ENCODE measurements at regions not wholly inside any gene's neighbourhood (a gene's known extent, or its start where the extent isn't known, plus 50 kb on each side); places are given as distances from the start of the nearest gene placed in this dataset.

GRCh38 chr7:81420526-81421226 is 349.2 kb downstream of the HGF start:
- H3K9me3 ChIP-seq (ENCODE audit: low read length), result no peaks in the 10 kb centered on the region
- H3K4me1 ChIP-seq (ENCODE audit: insufficient read depth, low read length), result no peaks in the 10 kb centered on the region
- H3K36me3 ChIP-seq (replicated peaks in 1 of 2; ENCODE audit: control insufficient read depth in 1 of 2, insufficient read depth in 2 of 2, low read length in 2 of 2), result no peaks in the 10 kb centered on the region
- H3K27me3 ChIP-seq (ENCODE audit: control insufficient read depth in 1 of 2, insufficient read depth in 2 of 2, low read length in 2 of 2), result no peaks in the 10 kb centered on the region
- FAIRE-seq, result no peak
- H3K9ac ChIP-seq (ENCODE audit: insufficient read depth, low read depth, low read length), result no peak overlapping the region
- H2AFZ ChIP-seq (ENCODE audit: low read length), result no peak overlapping the region
- H3K27ac ChIP-seq (ENCODE audit: extremely low read length, insufficient read depth, low read length), result no peak overlapping the region
- H4K20me1 ChIP-seq (ENCODE audit: insufficient read depth, low read length), result no peaks in the 10 kb centered on the region
- ATAC-seq, result no peak
- 43% methylated on average over 5 of the region's 5 CpGs for WGBS (ENCODE audit: low lambda C conversion rate)
- H3K4me3 ChIP-seq (replicated peaks in 1 of 3; ENCODE audit: insufficient read depth in 1 of 3, low read depth in 2 of 3, low read length in 3 of 3), result no peak overlapping the region
- intact Hi-C loops (cut with micrococcal nuclease; ENCODE audit: unreplicated experiment), result no loop called here
- DNase-seq (ENCODE audit: low spot score), result no peak
- ChIA-PET CTCF (ENCODE audit: low intra/inter-chr PET ratio, low total read pairs) (no interaction called here), POLR2A (no interaction called here)
- no TSS peak for BruUV-seq (replicated peaks)
- H3K79me2 ChIP-seq (ENCODE audit: insufficient read depth, low read length), result no peaks in the 10 kb centered on the region
- H3K4me2 ChIP-seq (ENCODE audit: low read depth, low read length), result no peak overlapping the region
- in situ Hi-C loops (cut with HindIII; ENCODE audit: extremely low pct_ligation_motif_present, low pct_unique_long_range_greater_than_20kb), result no loop called here
- TF ChIP-seq MXI1 (IDR thresholded peaks at IDR 0.05; ENCODE audit: borderline replicate concordance, low read depth, low read length) (no peak), MTF2 (CRISPR knock-in tag; IDR thresholded peaks at IDR 0.05; ENCODE audit: borderline replicate concordance) (no peak), U2AF2 (IDR thresholded peaks at IDR 0.05; ENCODE audit: low read depth, low read length) (no peak), ZNF629 (CRISPR knock-in tag; conservative IDR thresholded peaks at IDR 0.05) (no peak), ZBTB49 (CRISPR knock-in tag; IDR thresholded peaks at IDR 0.05; ENCODE audit: borderline replicate concordance) (no peak), ZNF781 (CRISPR knock-in tag; IDR thresholded peaks at IDR 0.05; ENCODE audit: borderline replicate concordance, not compliant biosample characterization) (no peak), ZBTB26 (CRISPR knock-in tag; IDR thresholded peaks at IDR 0.05; ENCODE audit: borderline replicate concordance) (no peak), GPN1 (CRISPR knock-in tag; IDR thresholded peaks at IDR 0.05; ENCODE audit: borderline replicate concordance) (no peak), ZSCAN12 (CRISPR knock-in tag; IDR thresholded peaks at IDR 0.05) (no peak), ZNF644 (CRISPR knock-in tag; IDR thresholded peaks at IDR 0.05; ENCODE audit: low read depth) (no peak), MTF1 (CRISPR knock-in tag; IDR thresholded peaks at IDR 0.05) (no peak), SMAD1 (CRISPR knock-in tag; IDR thresholded peaks at IDR 0.05; ENCODE audit: borderline replicate concordance, low read depth) (no peak), SOX13 (IDR thresholded peaks at IDR 0.05) (no peak), SOX13 (CRISPR knock-in tag; conservative IDR thresholded peaks at IDR 0.05 in 1 of 2, IDR thresholded peaks at IDR 0.05 in 1 of 2) (no peak), ZNF614 (CRISPR knock-in tag; IDR thresholded peaks at IDR 0.05; ENCODE audit: borderline replicate concordance) (no peak), REPIN1 (CRISPR knock-in tag; IDR thresholded peaks at IDR 0.05; ENCODE audit: borderline replicate concordance, low read depth) (no peak)
- TF ChIP-seq, protein P1, sequence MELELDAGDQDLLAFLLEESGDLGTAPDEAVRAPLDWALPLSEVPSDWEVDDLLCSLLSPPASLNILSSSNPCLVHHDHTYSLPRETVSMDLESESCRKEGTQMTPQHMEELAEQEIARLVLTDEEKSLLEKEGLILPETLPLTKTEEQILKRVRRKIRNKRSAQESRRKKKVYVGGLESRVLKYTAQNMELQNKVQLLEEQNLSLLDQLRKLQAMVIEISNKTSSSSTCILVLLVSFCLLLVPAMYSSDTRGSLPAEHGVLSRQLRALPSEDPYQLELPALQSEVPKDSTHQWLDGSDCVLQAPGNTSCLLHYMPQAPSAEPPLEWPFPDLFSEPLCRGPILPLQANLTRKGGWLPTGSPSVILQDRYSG (CRISPR knock-in tag; IDR thresholded peaks at IDR 0.05), result no peak
- TF ChIP-seq, protein P2, sequence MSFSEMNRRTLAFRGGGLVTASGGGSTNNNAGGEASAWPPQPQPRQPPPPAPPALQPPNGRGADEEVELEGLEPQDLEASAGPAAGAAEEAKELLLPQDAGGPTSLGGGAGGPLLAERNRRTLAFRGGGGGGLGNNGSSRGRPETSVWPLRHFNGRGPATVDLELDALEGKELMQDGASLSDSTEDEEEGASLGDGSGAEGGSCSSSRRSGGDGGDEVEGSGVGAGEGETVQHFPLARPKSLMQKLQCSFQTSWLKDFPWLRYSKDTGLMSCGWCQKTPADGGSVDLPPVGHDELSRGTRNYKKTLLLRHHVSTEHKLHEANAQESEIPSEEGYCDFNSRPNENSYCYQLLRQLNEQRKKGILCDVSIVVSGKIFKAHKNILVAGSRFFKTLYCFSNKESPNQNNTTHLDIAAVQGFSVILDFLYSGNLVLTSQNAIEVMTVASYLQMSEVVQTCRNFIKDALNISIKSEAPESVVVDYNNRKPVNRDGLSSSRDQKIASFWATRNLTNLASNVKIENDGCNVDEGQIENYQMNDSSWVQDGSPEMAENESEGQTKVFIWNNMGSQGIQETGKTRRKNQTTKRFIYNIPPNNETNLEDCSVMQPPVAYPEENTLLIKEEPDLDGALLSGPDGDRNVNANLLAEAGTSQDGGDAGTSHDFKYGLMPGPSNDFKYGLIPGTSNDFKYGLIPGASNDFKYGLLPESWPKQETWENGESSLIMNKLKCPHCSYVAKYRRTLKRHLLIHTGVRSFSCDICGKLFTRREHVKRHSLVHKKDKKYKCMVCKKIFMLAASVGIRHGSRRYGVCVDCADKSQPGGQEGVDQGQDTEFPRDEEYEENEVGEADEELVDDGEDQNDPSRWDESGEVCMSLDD (CRISPR knock-in tag; IDR thresholded peaks at IDR 0.05; ENCODE audit: borderline replicate concordance), result no peak

Measured in HepG2 (cell line).